ENCODE measurements at regions not wholly inside any gene's neighbourhood (a gene's known extent, or its start where the extent isn't known, plus 50 kb on each side); places are given as distances from the start of the nearest gene placed in this dataset.

DNA sequence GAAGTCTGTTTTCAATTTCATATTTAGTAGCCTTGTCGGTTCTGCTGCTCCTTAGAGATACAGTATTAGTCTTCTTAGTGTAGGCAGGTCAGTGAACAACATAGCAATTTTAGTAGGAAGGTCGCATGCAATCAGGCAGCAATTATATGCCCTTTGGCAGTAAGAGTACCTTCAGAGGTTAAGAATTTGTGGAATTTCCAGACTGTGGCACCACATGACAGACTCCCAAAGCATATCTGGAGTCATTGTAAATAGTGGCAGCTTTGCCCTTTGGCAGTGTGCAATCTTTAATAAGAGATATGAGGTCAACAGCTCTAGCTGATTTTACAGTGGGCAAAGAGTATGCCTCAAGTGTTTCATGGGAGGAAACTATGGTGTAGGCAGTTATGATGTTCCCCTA, 1532.5 kb upstream of the CADM2 start:
- TF ChIP-seq, protein P1, sequence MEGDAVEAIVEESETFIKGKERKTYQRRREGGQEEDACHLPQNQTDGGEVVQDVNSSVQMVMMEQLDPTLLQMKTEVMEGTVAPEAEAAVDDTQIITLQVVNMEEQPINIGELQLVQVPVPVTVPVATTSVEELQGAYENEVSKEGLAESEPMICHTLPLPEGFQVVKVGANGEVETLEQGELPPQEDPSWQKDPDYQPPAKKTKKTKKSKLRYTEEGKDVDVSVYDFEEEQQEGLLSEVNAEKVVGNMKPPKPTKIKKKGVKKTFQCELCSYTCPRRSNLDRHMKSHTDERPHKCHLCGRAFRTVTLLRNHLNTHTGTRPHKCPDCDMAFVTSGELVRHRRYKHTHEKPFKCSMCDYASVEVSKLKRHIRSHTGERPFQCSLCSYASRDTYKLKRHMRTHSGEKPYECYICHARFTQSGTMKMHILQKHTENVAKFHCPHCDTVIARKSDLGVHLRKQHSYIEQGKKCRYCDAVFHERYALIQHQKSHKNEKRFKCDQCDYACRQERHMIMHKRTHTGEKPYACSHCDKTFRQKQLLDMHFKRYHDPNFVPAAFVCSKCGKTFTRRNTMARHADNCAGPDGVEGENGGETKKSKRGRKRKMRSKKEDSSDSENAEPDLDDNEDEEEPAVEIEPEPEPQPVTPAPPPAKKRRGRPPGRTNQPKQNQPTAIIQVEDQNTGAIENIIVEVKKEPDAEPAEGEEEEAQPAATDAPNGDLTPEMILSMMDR (conservative IDR thresholded peaks at IDR 0.05; ENCODE audit: low read depth, low read length): no peak
- no peak for TF ChIP-seq EZH2phosphoT487 (IDR thresholded peaks at IDR 0.05; ENCODE audit: borderline replicate concordance, low read length)
- no peak for TF ChIP-seq EZH2 (IDR thresholded peaks at IDR 0.05; ENCODE audit: low read length, unreplicated experiment)
